ENCODE measurements at regions not wholly inside any gene's neighbourhood (a gene's known extent, or its start where the extent isn't known, plus 50 kb on each side); places are given as distances from the start of the nearest gene placed in this dataset.

DNA sequence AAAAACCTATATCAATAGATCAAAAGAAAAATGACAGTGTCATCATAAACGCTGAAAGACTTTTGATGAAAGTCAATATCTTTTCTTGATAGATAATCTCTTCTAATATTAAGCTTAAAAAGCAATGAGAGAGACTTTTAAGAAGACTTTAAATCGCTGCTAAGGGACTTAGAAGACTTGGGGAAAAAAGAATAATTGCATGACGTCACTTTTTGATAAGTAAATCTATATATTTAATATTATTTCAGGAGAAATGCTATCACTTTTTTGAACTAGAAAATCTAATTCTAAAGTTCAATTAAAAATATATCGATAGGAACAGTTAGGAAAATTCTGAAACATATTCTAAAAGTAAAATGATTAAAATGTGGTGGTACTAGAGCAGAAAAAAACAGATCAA lies 78.7 kb upstream of the TSHZ2 start:
- Histone ChIP-seq H3K9me3 (no peaks in the 10 kb centered on the region), H3K4me1 (no peaks in the 10 kb centered on the region), H3K27me3 (no peaks in the 10 kb centered on the region), H3K36me3 (no peaks in the 10 kb centered on the region), H3K4me3 (no peak overlapping the region), H3K27ac (no peak overlapping the region)
- no peak for DNase-seq
- TF ChIP-seq POLR2A (IDR thresholded peaks at IDR 0.05) = no peak
- TF ChIP-seq, protein P1, sequence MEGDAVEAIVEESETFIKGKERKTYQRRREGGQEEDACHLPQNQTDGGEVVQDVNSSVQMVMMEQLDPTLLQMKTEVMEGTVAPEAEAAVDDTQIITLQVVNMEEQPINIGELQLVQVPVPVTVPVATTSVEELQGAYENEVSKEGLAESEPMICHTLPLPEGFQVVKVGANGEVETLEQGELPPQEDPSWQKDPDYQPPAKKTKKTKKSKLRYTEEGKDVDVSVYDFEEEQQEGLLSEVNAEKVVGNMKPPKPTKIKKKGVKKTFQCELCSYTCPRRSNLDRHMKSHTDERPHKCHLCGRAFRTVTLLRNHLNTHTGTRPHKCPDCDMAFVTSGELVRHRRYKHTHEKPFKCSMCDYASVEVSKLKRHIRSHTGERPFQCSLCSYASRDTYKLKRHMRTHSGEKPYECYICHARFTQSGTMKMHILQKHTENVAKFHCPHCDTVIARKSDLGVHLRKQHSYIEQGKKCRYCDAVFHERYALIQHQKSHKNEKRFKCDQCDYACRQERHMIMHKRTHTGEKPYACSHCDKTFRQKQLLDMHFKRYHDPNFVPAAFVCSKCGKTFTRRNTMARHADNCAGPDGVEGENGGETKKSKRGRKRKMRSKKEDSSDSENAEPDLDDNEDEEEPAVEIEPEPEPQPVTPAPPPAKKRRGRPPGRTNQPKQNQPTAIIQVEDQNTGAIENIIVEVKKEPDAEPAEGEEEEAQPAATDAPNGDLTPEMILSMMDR (IDR thresholded peaks at IDR 0.05) = no peak

- H3K27me3 ChIP-seq = no peaks in the 10 kb centered on the region
- no peaks in the 10 kb centered on the region for H3K36me3 ChIP-seq
- H3K27ac ChIP-seq = no peak overlapping the region
- TF ChIP-seq POLR2A (IDR thresholded peaks at IDR 0.05) = no peak
- TF ChIP-seq, protein P1 (IDR thresholded peaks at IDR 0.05) = no peak
- DNase-seq = no peak
- H3K4me3 ChIP-seq = no peak overlapping the region
- H3K4me1 ChIP-seq = no peaks in the 10 kb centered on the region
- no peaks in the 10 kb centered on the region for H3K9me3 ChIP-seq
Measured at GRCh38 chr20:52892023-52892422, 80.1 kb upstream of the TSHZ2 start.

GRCh38 chr20:52890130-52890529 lies 82.0 kb upstream of the TSHZ2 start:
- Histone ChIP-seq H3K27me3 (no peaks in the 10 kb centered on the region), H3K4me3 (no peak overlapping the region), H3K4me1 (no peaks in the 10 kb centered on the region), H3K27ac (no peak overlapping the region), H3K9me3 (no peaks in the 10 kb centered on the region), H3K36me3 (no peaks in the 10 kb centered on the region)
- no peak for DNase-seq
- TF ChIP-seq, protein P1 (IDR thresholded peaks at IDR 0.05) = no peak
- no peak for TF ChIP-seq POLR2A (IDR thresholded peaks at IDR 0.05)

- no peaks in the 10 kb centered on the region for H3K27me3 ChIP-seq
- H3K4me1 ChIP-seq = no peaks in the 10 kb centered on the region
- no peaks in the 10 kb centered on the region for H3K9me3 ChIP-seq
- no peak for TF ChIP-seq POLR2A (IDR thresholded peaks at IDR 0.05)
- TF ChIP-seq, protein P1 (IDR thresholded peaks at IDR 0.05) = no peak
- no peak overlapping the region for H3K27ac ChIP-seq
- H3K4me3 ChIP-seq = no peak overlapping the region
- no peak for DNase-seq
- H3K36me3 ChIP-seq = no peaks in the 10 kb centered on the region
Measured at GRCh38 chr20:52889225-52889624, 82.9 kb upstream of the TSHZ2 start.

GRCh38 chr20:52888096-52888495 lies 84.1 kb upstream of the TSHZ2 start:
- no peaks in the 10 kb centered on the region for H3K4me1 ChIP-seq
- H3K36me3 ChIP-seq = no peaks in the 10 kb centered on the region
- no peaks in the 10 kb centered on the region for H3K9me3 ChIP-seq
- no peak overlapping the region for H3K4me3 ChIP-seq
- no peak overlapping the region for H3K27ac ChIP-seq
- no peaks in the 10 kb centered on the region for H3K27me3 ChIP-seq
- DNase-seq = no peak
- TF ChIP-seq POLR2A (IDR thresholded peaks at IDR 0.05) = no peak
- TF ChIP-seq, protein P1 (IDR thresholded peaks at IDR 0.05) = no peak

DNA sequence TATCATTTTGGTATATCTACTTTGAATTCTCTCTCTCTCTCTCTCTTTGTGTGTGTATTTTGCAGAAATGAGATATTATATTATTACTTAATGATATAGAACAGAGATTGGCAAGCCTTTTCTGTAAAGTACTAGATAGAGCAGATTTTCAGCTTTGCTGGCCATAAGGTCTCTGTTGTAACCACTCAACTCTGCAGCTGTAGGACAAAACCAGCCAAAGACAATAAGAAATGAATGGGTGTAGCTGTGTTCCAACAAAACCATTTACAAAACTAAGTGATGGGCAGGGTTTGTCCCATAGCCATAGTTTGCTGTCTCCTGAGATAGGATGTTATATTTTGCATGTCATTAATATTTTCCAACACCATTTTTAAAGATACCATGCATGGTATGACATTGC lies 91.2 kb upstream of the TSHZ2 start:
- TF ChIP-seq, protein P1 (IDR thresholded peaks at IDR 0.05) = no peak
- no peak for TF ChIP-seq POLR2A (IDR thresholded peaks at IDR 0.05)
- no peak overlapping the region for H3K4me3 ChIP-seq
- no peak for DNase-seq
- no peaks in the 10 kb centered on the region for H3K4me1 ChIP-seq
- no peaks in the 10 kb centered on the region for H3K36me3 ChIP-seq
- no peaks in the 10 kb centered on the region for H3K9me3 ChIP-seq
- H3K27me3 ChIP-seq = no peaks in the 10 kb centered on the region
- H3K27ac ChIP-seq = no peak overlapping the region

Measured in Peyer's patch (tissue), 4 donors.